Parathyroid adenoma (tissue), 2 donors: ENCODE measurements at regions not wholly inside any gene's neighbourhood (a gene's known extent, or its start where the extent isn't known, plus 50 kb on each side); places are given as distances from the start of the nearest gene placed in this dataset.
"Not testable (repeated sequence)": the region's sequence is repeated elsewhere in the genome, so short reads cannot be mapped to it uniquely, and the experiment has no call there.

Experiments used
- H2AFZ ChIP-seq: fragments of 300-600 bp; sonication (generic); one replicate; pipeline ENCODE4 v1.7.0; 2017; ENCODE audit warnings: antibody characterized with exemption, mild to moderate bottlenecking
- H3K27ac ChIP-seq: fragments of 300-600 bp; sonication (generic); one replicate; pipeline ENCODE4 v1.7.0; 2017
- H3K27me3 ChIP-seq: fragments of 300-600 bp; sonication (generic); one replicate; pipeline ENCODE4 v1.7.0; 2017; ENCODE audit warnings: low read length; ENCODE audit not compliant: control insufficient read depth, insufficient read depth
- H3K36me3 ChIP-seq: fragments of 300-600 bp; sonication (generic); one replicate; pipeline ENCODE4 v1.7.0; 2017; ENCODE audit warnings: low read length; ENCODE audit not compliant: control insufficient read depth, insufficient read depth
- H3K4me1 ChIP-seq: fragments of 300-600 bp; sonication (generic); one replicate; pipeline ENCODE4 v1.7.0; 2017; ENCODE audit warnings: control low read depth
- H3K4me2 ChIP-seq: fragments of 300-600 bp; sonication (generic); one replicate; pipeline ENCODE4 v1.7.0; 2017; ENCODE audit warnings: low read length
- H3K4me3 ChIP-seq: fragments of 300-600 bp; sonication (generic); one replicate; pipeline ENCODE4 v1.7.0; 2017; ENCODE audit warnings: low read depth, low read length
- H3K79me2 ChIP-seq: fragments of 300-600 bp; sonication (generic); one replicate; pipeline ENCODE4 v1.7.0; 2017; ENCODE audit warnings: control low read depth
- H3K9ac ChIP-seq: fragments of 300-600 bp; sonication (generic); one replicate; pipeline ENCODE4 v1.7.0; 2017; ENCODE audit warnings: mild to moderate bottlenecking
- H3K9me3 ChIP-seq: fragments of 300-600 bp; sonication (generic); one replicate; pipeline ENCODE4 v1.7.0; 2017; ENCODE audit warnings: low read length; ENCODE audit not compliant: control insufficient read depth
- CTCF ChIP-seq: fragments of 300-600 bp; sonication (generic); IDR thresholded peaks from one replicate; pipeline ENCODE4 v1.7.0; 2017; ENCODE audit warnings: antibody characterized with exemption, mild to moderate bottlenecking
- donor health status: primary hyperparathyroidism.

DNA sequence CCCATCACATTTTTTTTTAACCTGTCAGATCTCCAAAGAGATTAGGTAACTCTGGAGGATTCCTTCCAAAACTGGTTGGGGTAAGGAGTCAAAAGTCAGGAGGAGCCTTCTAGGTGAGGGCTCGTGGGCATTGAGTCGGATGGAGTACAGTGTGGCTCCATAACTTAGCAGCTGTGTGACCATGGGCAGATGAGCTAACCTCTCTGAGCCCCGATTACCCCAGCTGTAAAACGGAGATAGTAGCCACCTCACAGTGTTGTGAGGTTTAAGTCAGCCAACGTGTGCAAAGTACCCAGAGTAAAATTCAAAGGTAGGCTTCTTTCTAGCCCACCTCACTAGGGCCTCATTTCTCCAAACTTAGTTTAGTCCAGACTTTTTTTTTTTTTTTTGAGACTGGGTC lies 151.5 kb downstream of the CD24 start:
- H3K4me2 ChIP-seq: no peak overlapping the region
- no peak for TF ChIP-seq CTCF
- no peaks in the 10 kb centered on the region for H3K79me2 ChIP-seq
- H3K27ac ChIP-seq: no peak overlapping the region
- no peak overlapping the region for H3K4me3 ChIP-seq
- H3K4me1 ChIP-seq: no peaks in the 10 kb centered on the region
- H3K9ac ChIP-seq: no peak overlapping the region
- H3K9me3 ChIP-seq: no peaks in the 10 kb centered on the region
- no peaks in the 10 kb centered on the region for H3K27me3 ChIP-seq
- no peak overlapping the region for H2AFZ ChIP-seq
- no peaks in the 10 kb centered on the region for H3K36me3 ChIP-seq

DNA sequence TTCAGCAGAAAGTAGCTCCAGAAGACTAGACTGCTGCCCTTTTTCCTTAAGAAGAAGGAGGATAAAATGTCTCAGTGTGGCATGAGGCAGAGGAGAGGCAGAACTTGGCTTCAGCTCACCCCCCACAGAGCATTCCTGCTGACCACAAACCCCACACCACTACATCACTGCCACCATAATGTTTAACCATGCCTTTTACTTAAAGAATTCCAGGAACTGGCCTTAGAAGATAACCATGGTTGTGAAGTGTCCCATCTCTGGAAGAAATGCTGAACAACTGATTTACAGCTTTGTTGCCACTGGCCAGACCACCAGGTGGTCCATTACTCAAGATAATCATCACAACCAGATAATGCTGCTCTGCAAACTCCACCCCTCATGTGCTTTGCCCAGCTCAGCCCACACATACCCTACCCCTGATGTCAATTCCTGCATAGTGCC lies 154.1 kb downstream of the CD24 start:
- no peak overlapping the region for H3K4me2 ChIP-seq
- H3K27me3 ChIP-seq: no peaks in the 10 kb centered on the region
- no peak overlapping the region for H3K4me3 ChIP-seq
- no peak overlapping the region for H2AFZ ChIP-seq
- no peak for TF ChIP-seq CTCF
- no peaks in the 10 kb centered on the region for H3K4me1 ChIP-seq
- no peak overlapping the region for H3K27ac ChIP-seq
- no peaks in the 10 kb centered on the region for H3K79me2 ChIP-seq
- H3K9me3 ChIP-seq: no peaks in the 10 kb centered on the region
- H3K9ac ChIP-seq: no peak overlapping the region
- no peaks in the 10 kb centered on the region for H3K36me3 ChIP-seq

DNA sequence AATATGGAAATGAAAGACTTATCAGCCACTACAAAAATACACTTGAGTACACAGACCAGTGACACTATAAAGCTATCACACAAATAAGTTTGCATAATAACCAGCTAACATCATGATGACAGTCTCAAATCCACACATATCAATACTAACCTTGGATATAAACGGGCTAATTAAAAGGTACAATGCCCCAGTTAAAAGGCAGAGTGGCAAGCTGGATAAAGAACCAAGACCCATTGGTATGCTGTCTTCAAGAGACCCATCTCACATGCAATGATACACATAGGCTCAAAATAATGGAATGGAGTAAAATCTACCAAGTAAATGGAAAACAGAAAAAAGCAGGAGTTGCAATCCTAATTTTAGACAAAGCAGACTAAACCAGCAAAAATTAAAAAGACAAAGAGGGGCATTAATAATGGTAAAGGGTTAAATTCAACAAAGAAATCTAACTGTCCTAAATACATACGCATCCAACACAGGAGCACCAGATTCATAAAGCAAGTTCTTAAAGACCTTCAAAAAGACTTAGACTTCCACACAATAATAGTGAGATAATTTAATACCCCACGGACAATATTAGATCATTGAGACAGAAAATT lies 163.3 kb downstream of the CD24 start:
- no peaks in the 10 kb centered on the region for H3K36me3 ChIP-seq
- no peak overlapping the region for H3K27ac ChIP-seq
- no peak overlapping the region for H3K4me3 ChIP-seq
- H3K27me3 ChIP-seq: no peaks in the 10 kb centered on the region
- no peaks in the 10 kb centered on the region for H3K79me2 ChIP-seq
- H3K4me2 ChIP-seq: no peak overlapping the region
- H2AFZ ChIP-seq: no peak overlapping the region
- no peaks in the 10 kb centered on the region for H3K4me1 ChIP-seq
- no peaks in the 10 kb centered on the region for H3K9me3 ChIP-seq
- TF ChIP-seq CTCF: no peak
- H3K9ac ChIP-seq: no peak overlapping the region

DNA sequence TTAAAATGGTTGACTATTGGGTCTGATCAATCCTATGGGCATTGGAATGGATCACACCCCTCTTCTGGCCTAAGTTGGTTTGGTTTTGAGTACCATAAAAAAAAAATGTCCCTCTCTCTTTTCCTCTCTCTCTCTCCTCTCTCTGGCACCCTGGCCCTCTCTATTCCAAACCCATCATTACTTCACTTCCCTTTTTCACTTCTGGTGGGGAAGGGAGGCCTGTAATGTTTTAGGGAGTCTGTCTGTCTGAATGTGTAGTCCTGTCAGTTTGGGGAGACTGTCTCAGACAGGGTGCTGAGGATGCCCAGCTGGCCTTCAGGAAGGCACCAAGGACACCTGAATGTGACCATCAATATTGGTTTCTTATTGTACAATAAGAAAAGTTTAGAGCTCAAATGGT lies 165.8 kb downstream of the CD24 start:
- Histone ChIP-seq H2AFZ (no peak overlapping the region), H3K4me3 (no peak overlapping the region), H3K4me1 (no peaks in the 10 kb centered on the region), H3K79me2 (no peaks in the 10 kb centered on the region), H3K9me3 (no peaks in the 10 kb centered on the region), H3K27me3 (no peaks in the 10 kb centered on the region), H3K27ac (no peak overlapping the region), H3K4me2 (no peak overlapping the region), H3K9ac (no peak overlapping the region), H3K36me3 (no peaks in the 10 kb centered on the region)
- TF ChIP-seq CTCF: no peak

DNA sequence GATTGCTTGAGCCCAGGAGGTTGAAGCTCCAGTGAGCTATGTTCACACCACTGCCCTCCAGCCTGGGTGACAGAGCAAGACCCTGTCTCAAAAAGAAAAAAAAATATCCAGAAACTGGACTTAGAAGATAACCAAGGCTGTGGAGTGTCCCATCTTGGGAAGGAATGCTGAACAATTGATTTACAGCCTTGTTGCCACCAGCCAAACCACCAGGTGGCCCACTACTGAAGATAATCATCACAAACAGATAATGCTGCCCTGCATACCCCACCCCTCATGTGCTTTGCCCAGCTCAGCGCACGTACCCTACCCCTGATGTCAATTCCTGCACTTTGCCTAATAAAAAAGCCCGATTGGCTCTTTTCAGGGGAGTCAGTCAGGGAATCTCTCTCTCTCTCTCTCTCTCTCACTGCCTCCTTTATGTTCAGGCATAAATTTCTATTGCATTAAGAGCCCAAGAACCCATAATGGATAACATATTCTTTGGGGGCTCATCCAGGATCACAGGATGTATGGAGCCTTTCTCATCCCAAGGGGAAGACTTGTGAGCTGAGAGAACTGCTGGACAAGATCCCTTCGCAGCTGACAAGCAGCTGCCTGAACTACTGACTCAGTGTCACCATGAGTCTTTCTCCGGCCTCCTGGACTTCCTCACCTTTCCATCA lies 166.4 kb downstream of the CD24 start:
- Histone ChIP-seq H3K4me3 (no peak overlapping the region), H3K9me3 (no peaks in the 10 kb centered on the region), H3K36me3 (no peaks in the 10 kb centered on the region), H3K27me3 (no peaks in the 10 kb centered on the region), H3K4me2 (no peak overlapping the region), H3K4me1 (no peaks in the 10 kb centered on the region), H3K9ac (no peak overlapping the region), H3K27ac (no peak overlapping the region), H2AFZ (no peak overlapping the region), H3K79me2 (no peaks in the 10 kb centered on the region)
- TF ChIP-seq CTCF: no peak

DNA sequence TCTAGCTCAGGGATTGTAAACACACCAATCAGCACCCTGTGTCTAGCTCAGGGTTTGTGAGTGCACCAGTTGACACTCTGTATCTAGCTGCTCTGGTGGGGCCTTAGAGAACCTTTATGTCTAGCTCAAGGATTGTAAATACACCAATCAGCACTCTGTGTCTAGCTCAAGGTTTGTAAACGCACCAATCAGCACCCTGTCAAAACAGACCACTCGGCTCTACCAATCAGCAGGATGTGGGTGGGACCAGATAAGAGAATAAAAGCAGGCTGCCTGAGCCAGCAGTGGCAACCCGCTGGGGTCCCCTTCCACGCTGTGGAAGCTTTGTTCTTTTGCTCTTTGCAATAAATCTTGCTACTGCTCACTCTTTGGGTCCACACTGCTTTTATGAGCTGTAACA lies 168.3 kb downstream of the CD24 start:
- H3K79me2 ChIP-seq, H3K4me3 ChIP-seq, H3K9me3 ChIP-seq, H3K27me3 ChIP-seq, H3K9ac ChIP-seq, H3K4me2 ChIP-seq, H3K36me3 ChIP-seq, H3K4me1 ChIP-seq, H2AFZ ChIP-seq, H3K27ac ChIP-seq: not testable (repeated sequence)
